GM21367 (cell line): ENCODE measurements at regions not wholly inside any gene's neighbourhood (a gene's known extent, or its start where the extent isn't known, plus 50 kb on each side); places are given as distances from the start of the nearest gene placed in this dataset.
"Not testable (repeated sequence)": the region's sequence is repeated elsewhere in the genome, so short reads cannot be mapped to it uniquely, and the experiment has no call there.

Experiments used
- ATAC-seq: cut with Tn5 transposase; IDR thresholded peaks from one replicate; pipeline ENCODE4 v1.9.1; 2021; ENCODE audit not compliant: unreplicated experiment

- not testable (repeated sequence) for ATAC-seq
These were observed 368.0 kb downstream of the CDY2B start for GRCh38 chrY:17511984-17512383.

- ATAC-seq, result not testable (repeated sequence)
These were observed 368.5 kb downstream of the CDY2B start for GRCh38 chrY:17511476-17511875.

DNA sequence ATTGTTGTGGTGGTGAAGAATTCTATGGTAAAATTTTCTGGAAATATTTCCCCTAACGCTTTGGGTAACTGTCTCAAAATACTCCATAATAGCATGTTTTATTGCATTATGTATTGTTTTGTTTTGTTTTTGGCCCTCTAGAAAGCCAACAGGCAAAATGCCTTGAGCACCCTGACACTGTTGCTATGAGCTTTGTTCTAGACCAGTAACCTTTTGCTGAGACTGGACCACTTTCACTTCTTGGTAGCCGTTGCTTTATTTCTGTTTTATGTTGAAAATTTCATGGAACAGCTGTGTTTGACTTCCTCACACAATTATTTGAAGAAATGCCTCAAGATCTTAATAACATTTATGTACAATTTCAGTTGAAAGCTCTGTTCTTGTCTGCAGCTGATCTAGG is 374.2 kb downstream of the CDY2B start:
- not testable (repeated sequence) for ATAC-seq

GRCh38 chrY:17484763-17485162 is 395.3 kb downstream of the CDY2B start:
- ATAC-seq, result not testable (repeated sequence)

DNA sequence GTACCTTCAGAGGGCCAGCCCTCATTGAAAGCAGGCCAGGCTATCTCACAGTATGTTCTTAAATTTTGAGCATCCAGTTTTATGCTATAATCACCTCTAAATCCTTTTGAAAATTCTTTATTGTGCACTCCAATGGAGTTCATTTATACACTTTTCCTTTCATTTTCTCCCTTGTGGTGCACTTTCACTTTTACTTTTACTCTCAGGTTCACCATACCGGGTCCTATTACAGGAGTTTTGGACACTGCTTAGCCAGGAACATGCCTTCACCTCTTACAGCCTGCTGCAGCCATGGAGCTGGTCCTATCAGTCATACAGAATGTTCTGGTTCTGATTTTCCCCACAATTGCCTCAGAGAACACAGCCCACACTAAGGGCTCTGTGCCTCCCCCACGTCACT is 395.9 kb downstream of the CDY2B start:
- ATAC-seq, result peak; percentile 77

DNA sequence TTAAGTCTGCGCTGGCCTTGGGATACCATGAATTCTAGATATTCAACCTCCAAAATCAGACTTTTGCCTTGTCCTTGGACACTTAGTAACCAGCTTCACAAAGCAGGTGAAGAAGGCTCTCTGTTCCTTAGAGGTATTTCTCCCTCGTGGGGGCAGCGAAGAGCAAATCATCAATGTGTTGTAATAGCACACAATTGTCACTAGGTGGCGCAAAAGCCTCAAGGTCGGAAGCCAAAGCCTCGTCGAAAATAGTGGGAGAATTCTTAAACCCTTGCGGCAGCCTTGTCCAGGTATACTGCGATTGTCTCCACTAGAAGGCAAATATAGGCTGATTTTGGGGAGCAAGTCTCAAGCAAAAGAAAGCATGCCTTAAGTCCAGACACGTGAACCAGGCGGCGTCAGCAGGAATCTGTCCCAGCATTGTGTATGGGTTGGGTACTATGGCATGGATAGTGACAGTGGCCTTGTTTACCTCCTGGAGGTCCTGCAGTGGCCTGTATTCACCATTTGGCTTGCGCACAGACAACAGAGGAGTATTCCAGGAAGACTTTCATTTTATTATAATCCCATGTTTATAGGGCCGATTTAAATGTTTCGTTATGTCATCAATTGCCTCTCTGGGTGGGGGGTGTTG is 398.5 kb downstream of the CDY2B start:
- peak; percentile 45 for ATAC-seq

DNA sequence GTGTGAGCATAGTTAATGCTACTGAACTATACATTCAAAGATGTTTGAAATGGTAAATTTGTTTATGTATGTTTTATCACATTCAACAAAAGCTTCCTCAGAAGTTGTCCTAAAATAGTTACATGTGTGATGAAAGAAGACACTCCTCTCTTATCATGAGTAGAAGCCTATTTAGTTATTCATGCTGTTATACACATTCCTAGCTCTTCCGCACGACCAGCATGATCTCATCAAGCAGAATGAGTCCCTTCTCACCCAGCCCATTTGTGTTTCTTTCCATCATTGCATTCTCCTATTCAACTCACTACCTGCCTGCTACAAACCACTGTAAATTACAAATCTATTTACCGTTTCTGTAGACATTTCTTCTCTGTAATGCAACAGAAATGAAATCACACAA is 408.0 kb downstream of the CDY2B start:
- ATAC-seq, result not testable (repeated sequence)

DNA sequence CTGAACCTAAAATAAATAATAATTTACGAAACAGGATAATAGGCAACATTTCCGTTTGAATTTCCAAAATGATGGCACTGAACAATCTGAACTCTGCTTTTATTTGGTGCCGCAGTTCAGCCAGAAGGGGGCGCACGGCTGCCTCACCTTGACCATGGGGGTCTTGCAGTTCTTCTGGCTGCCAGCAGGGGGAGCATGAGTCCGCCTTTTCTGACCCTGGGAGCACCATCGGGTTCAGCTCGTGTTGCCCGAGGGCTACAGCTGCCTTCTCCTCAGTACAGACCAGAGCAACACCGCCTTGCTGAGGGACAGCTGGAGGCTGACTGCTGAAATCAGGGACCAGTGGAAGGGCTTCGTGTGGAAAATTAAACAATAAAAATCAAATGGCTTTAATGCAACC is 420.3 kb downstream of the CDY2B start:
- peak; percentile 89 for ATAC-seq

GRCh38 chrY:17430570-17431166 is 449.4 kb downstream of the CDY2B start:
- no peak for ATAC-seq

GRCh38 chrY:17398336-17399072 is 481.5 kb downstream of the CDY2B start:
- no peak for ATAC-seq

DNA sequence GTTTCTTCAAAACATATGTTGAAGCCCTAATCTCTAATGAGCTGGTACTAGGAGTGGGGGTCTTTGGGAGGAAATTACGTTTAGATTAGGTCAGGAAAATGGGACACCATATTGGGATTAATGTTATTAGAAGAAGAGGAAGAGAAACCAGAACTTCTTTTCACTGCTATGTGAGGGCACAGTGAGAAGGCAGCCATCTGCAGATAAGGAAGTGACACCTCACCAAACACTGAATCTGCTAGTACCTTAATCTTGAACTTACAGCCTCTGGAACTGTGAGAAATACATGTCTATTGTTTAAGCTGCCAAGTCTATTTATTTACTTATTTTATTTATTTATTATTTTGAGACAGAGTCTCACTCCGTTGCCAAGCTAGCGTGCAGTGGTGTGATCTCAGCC is 482.4 kb downstream of the CDY2B start:
- no peak for ATAC-seq

GRCh38 chrY:17381431-17382070 is 498.5 kb downstream of the CDY2B start:
- no peak for ATAC-seq

GRCh38 chrY:17378326-17378725 is 501.7 kb downstream of the CDY2B start:
- ATAC-seq, result no peak

GRCh38 chrY:17368413-17368812 is 511.6 kb downstream of the CDY2B start:
- no peak for ATAC-seq

- ATAC-seq, result no peak
These were observed 513.6 kb downstream of the CDY2B start for GRCh38 chrY:17366400-17366799.

- ATAC-seq, result no peak
These were observed 541.0 kb downstream of the CDY2B start for GRCh38 chrY:17339028-17339427.

DNA sequence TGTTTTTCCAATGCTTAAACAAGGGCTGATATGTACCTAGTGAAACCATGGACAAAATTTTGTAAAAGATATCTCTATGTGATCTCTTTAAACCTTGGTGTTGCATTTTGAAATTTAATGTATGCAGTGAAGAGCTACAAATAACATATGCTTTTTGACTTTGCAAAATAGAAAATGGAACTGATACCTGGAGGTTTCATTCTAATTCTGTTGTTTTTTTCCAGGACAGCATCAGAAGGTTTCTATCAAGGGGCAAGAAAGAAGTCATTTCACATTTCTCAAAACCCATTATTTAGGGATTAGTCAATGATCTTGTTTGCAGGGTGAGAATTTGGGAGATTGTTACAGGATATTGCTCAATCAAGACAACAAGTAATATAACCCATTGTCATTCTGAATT is 549.3 kb downstream of the CDY2B start:
- no peak for ATAC-seq

DNA sequence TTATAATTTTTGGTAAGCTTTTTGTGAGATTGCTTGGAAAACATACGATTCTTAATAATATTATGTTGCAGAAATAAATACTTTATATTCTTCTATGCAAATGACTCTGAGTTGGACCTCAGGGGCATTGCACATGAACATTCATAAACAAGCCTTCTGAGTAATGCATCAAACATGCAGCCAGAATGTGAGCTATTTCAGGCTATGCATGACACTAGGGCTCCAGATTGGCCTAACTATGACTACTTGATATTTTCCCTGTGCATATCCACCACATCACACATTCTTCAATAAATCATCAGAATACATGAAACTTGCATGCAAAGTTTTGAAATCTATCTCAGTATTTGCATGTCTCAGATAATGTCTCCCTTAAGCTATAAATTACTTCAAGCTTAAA is 560.1 kb downstream of the CDY2B start:
- no peak for ATAC-seq

- no peak for ATAC-seq
These were observed 561.4 kb downstream of the CDY2B start for GRCh38 chrY:17318631-17319030.

GRCh38 chrY:17277056-17277455 is 603.0 kb downstream of the CDY2B start:
- ATAC-seq, result no peak

DNA sequence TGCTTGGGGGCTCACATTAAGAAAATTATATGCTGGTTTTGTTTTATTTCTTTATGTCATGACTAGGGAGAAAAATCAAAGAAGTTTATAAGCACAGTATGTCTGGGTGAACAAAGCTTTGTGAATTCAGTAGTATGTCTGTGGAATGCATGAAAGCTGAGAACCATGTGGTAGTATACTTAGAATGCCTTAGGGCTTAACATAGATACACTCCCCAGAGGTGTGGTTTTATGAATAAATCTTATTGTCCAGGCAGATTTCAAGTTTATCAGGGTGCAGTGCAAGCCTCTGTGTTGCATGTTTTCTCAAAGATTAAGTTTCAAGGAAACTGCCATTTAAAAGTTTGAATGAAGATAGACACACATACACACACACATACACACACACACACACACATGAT is 620.5 kb downstream of the CDY2B start:
- no peak for ATAC-seq

- no peak for ATAC-seq
These were observed 641.6 kb downstream of the CDY2B start for GRCh38 chrY:17238406-17238805.
